HCT116 (cell line): ENCODE measurements at regions not wholly inside any gene's neighbourhood (a gene's known extent, or its start where the extent isn't known, plus 50 kb on each side); places are given as distances from the start of the nearest gene placed in this dataset.

Experiments
- ATAC-seq: fragments of 200-7000 bp; cut with Tn5 transposase; 2 replicates; pipeline ENCODE4 v1.9.1; 2020; ENCODE audit warnings: mild to moderate bottlenecking, moderate library complexity
- BruUV-seq: library from RNA; stranded (reverse); fragments of 400-500 nt; replicated peaks from 2 replicates; lab custom pipeline; 2021; lab: Mats Ljungman, UMichigan
- CTCF ChIA-PET: fragments of 300-600 bp; sonication (Branson Sonifier 250); formaldehyde crosslinking; loops from one replicate; lab custom pipeline; 2021; ENCODE audit warnings: antibody characterized with exemption; lab: Charles Lee
- POLR2A ChIA-PET: fragments of 300-600, 350-600 bp; sonication (Branson Sonifier 250); formaldehyde crosslinking; loops from one replicate; lab custom pipeline; 2021; ENCODE audit warnings: antibody characterized with exemption; lab: Charles Lee
- RAD21 ChIA-PET, 2 experiments: fragments of 300-600 bp; sonication (Branson Sonifier 250); formaldehyde crosslinking; loops; one replicate each; lab custom pipeline; 2023; ENCODE audit warnings: low total read pairs in 2 of 2; ENCODE audit not compliant: uncharacterized antibody in 2 of 2, unreplicated experiment in 2 of 2, low non-redundant PET in 1 of 2; lab: Charles Lee
- DNase-seq: peaks from one replicate; pipeline ENCODE4 v3.0.0-alpha.2; 2010; ENCODE audit warnings: low read depth, low spot score
- H2AFZ ChIP-seq: fragments of 200-600 bp; shearing (Covaris generic), sonication (generic); 2 replicates; pipeline ENCODE4 v1.6.1; 2017; ENCODE audit warnings: low read depth, mixed run types, mixed read lengths, antibody characterized with exemption, low read length; ENCODE audit not compliant: poor library complexity, severe bottlenecking
- H3K27ac ChIP-seq: 2 replicates; pipeline ENCODE4 v1.5.1; 2012; ENCODE audit warnings: low read depth, low read length
- H3K27me3 ChIP-seq: fragments of 200-600 bp; sonication (generic); 2 replicates; pipeline ENCODE4 v1.6.1; 2016; ENCODE audit warnings: mixed run types, low read length, mixed read lengths; ENCODE audit not compliant: insufficient read depth
- H3K36me3 ChIP-seq, 2 experiments: fragments of 200-500 bp in 1 of 2; fragments of 200-600 bp in 1 of 2; sonication (Bioruptor generic) in 1 of 2; sonication (generic) in 1 of 2; 2 replicates each; pipeline versions ENCODE4 v1.5.1 to v1.6.1; 2014 to 2016; ENCODE audit warnings: low read length in 2 of 2, inconsistent platforms in 1 of 2, mixed read lengths in 1 of 2, mixed run types in 1 of 2; ENCODE audit not compliant: insufficient read depth in 2 of 2, control insufficient read depth in 1 of 2
- H3K4me1 ChIP-seq, 2 experiments: fragments of 200-600 bp in 1 of 2; sonication (generic) in 1 of 2; 2 replicates each; pipeline versions ENCODE4 v1.5.1 to v1.6.1; 2012 to 2017; ENCODE audit warnings: low read length in 2 of 2, inconsistent platforms in 1 of 2, mild to moderate bottlenecking in 1 of 2, mixed read lengths in 1 of 2, mixed run types in 1 of 2, moderate library complexity in 1 of 2; ENCODE audit not compliant: insufficient read depth in 2 of 2, control insufficient read depth in 1 of 2
- H3K4me2 ChIP-seq: fragments of 200-600 bp; sonication (generic); 2 replicates; pipeline ENCODE4 v1.6.1; 2017; ENCODE audit warnings: mixed run types, low read length, mixed read lengths
- H3K4me3 ChIP-seq, 2 experiments: fragments of 200-600 bp in 1 of 2; sonication (generic) in 1 of 2; replicated peaks in 1 of 2; 2 replicates each; pipeline ENCODE4 v1.5.1; 2011 to 2016; ENCODE audit warnings: low read length in 2 of 2, control low read depth in 1 of 2, low read depth in 1 of 2, mild to moderate bottlenecking in 1 of 2, mixed read lengths in 1 of 2, mixed run types in 1 of 2
- H3K79me2 ChIP-seq: fragments of 200-600 bp; sonication (generic); 2 replicates; pipeline ENCODE4 v1.6.1; 2017; ENCODE audit warnings: mild to moderate bottlenecking, mixed run types, low read length, moderate library complexity, mixed read lengths; ENCODE audit not compliant: insufficient read depth
- H3K9ac ChIP-seq: fragments of 200-600 bp; sonication (generic); 2 replicates; pipeline ENCODE4 v1.6.1; 2016; ENCODE audit warnings: low read length, mixed read lengths
- H3K9me2 ChIP-seq: fragments of 200-600 bp; sonication (generic), shearing (Covaris generic); 2 replicates; pipeline ENCODE4 v1.6.1; 2017; ENCODE audit warnings: mixed run types, mild to moderate bottlenecking, moderate library complexity; ENCODE audit not compliant: insufficient read depth
- H3K9me3 ChIP-seq, 2 experiments: fragments of 200-500 bp in 1 of 2; fragments of 200-600 bp in 1 of 2; sonication (Bioruptor generic) in 1 of 2; sonication (generic) in 1 of 2; 2 replicates each; pipeline ENCODE4 v1.6.1; 2014 to 2017; ENCODE audit warnings: low read length in 2 of 2, mixed read lengths in 2 of 2, inconsistent platforms in 1 of 2, low read depth in 1 of 2, mild to moderate bottlenecking in 1 of 2, mixed run types in 1 of 2, moderate library complexity in 1 of 2; ENCODE audit not compliant: control insufficient read depth in 1 of 2, insufficient read depth in 1 of 2
- H4K20me1 ChIP-seq: fragments of 200-600 bp; sonication (generic), shearing (Covaris generic); 2 replicates; pipeline ENCODE4 v1.6.1; 2017; ENCODE audit warnings: mixed run types, mild to moderate bottlenecking, moderate library complexity; ENCODE audit not compliant: insufficient read depth
- CEBPB ChIP-seq: IDR thresholded peaks from 2 replicates; pipeline ENCODE4 v1.6.1; 2012; ENCODE audit warnings: low read depth
- EZH2 ChIP-seq: fragments of 200-600 bp; sonication (generic); IDR thresholded peaks from 2 replicates; pipeline ENCODE4 v1.6.1; 2017; ENCODE audit warnings: antibody characterized with exemption, mixed run types
- EZH2phosphoT487 ChIP-seq: fragments of 200-600 bp; IDR thresholded peaks from 2 replicates; pipeline ENCODE4 v1.6.1; 2018; ENCODE audit warnings: antibody characterized with exemption, borderline replicate concordance
- FOSL1 ChIP-seq: IDR thresholded peaks from 2 replicates; pipeline ENCODE4 v1.6.1; 2012; ENCODE audit warnings: low read depth
- POLR2A ChIP-seq: IDR thresholded peaks from 2 replicates; pipeline ENCODE4 v1.7.0; 2011; ENCODE audit warnings: borderline replicate concordance; ENCODE audit not compliant: insufficient read depth, insufficient read length; ENCODE audit errors: extremely low read depth
- POLR2AphosphoS5 ChIP-seq: IDR thresholded peaks from 2 replicates; pipeline ENCODE4 v1.6.1; 2011; ENCODE audit warnings: mild to moderate bottlenecking, low read depth, low read length, moderate library complexity
- SIN3A ChIP-seq: IDR thresholded peaks from 2 replicates; pipeline ENCODE4 v1.6.1; 2012; ENCODE audit warnings: low read depth
- SP1 ChIP-seq: IDR thresholded peaks from 2 replicates; pipeline ENCODE4 v1.6.1; 2012; ENCODE audit warnings: low read depth
- TCF7L2 ChIP-seq: IDR thresholded peaks from 2 replicates; pipeline ENCODE4 v1.7.0; 2011; ENCODE audit warnings: borderline replicate concordance, inconsistent platforms; ENCODE audit not compliant: insufficient read depth, insufficient read length; ENCODE audit errors: extremely low read depth
- YY1 ChIP-seq: IDR thresholded peaks from 2 replicates; pipeline ENCODE4 v1.6.1; 2011; ENCODE audit warnings: low read length, low read depth, moderate library complexity, mild to moderate bottlenecking; ENCODE audit not compliant: insufficient replicate concordance; ENCODE audit errors: extremely low read depth
- ZNF274 ChIP-seq: fragments of 200-500 bp; sonication (Bioruptor generic); IDR thresholded peaks from 2 replicates; pipeline ENCODE4 v1.6.1; 2014; ENCODE audit warnings: mild to moderate bottlenecking, low read depth, low read length, inconsistent platforms
- intact Hi-C: fragments of 100-400 bp; cut with micrococcal nuclease; formaldehyde crosslinking; loops from 2 replicates; pipeline ENCODE4 v1.10.0; 2022
- TF ChIP-seq, protein P1 (sequence below): IDR thresholded peaks from 2 replicates; pipeline ENCODE4 v1.6.1; 2011; ENCODE audit warnings: mild to moderate bottlenecking, low read length, moderate library complexity; ENCODE audit not compliant: insufficient replicate concordance; ENCODE audit errors: extremely low read depth

DNA sequence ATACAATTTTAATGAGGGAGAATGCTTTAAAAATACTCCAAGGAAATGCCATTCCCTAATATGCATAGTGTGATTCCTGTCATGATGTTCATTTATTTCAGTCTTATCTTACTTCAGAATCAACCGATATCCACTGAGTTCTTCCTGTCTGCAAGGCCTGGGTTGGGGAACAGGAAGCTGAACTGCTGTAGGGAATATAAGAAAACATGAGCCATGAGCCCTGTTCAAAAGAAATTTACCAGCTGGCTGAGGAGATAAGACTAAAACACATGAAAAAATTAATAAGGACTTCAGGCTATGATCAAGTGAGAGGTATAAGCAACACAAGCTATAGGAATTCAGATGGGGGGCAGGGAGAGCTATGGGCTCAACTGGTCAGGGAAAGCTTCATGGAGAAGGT lies 184.7 kb downstream of the PLPP4 start:
- DNase-seq (no peak), ATAC-seq (no peak)
- no peak overlapping the region for H3K27ac ChIP-seq
- no peaks in the 10 kb centered on the region for H3K79me2 ChIP-seq
- H3K9me3 ChIP-seq, result no peaks in the 10 kb centered on the region
- ChIA-PET POLR2A (no interaction called here), RAD21 (no interaction called here), CTCF (no interaction called here)
- H3K9me2 ChIP-seq, result no peaks in the 10 kb centered on the region
- no peak overlapping the region for H2AFZ ChIP-seq
- H3K9ac ChIP-seq, result no peak overlapping the region
- H3K36me3 ChIP-seq, result no peaks in the 10 kb centered on the region
- TF ChIP-seq CEBPB, result no peak
- TF ChIP-seq, protein P1, sequence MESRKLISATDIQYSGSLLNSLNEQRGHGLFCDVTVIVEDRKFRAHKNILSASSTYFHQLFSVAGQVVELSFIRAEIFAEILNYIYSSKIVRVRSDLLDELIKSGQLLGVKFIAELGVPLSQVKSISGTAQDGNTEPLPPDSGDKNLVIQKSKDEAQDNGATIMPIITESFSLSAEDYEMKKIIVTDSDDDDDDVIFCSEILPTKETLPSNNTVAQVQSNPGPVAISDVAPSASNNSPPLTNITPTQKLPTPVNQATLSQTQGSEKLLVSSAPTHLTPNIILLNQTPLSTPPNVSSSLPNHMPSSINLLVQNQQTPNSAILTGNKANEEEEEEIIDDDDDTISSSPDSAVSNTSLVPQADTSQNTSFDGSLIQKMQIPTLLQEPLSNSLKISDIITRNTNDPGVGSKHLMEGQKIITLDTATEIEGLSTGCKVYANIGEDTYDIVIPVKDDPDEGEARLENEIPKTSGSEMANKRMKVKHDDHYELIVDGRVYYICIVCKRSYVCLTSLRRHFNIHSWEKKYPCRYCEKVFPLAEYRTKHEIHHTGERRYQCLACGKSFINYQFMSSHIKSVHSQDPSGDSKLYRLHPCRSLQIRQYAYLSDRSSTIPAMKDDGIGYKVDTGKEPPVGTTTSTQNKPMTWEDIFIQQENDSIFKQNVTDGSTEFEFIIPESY, result no peak
- no peak for TF ChIP-seq ZNF274
- no peak overlapping the region for H3K4me3 ChIP-seq
- H3K27me3 ChIP-seq, result peaks cover 39% of the 10 kb centered on the region
- BruUV-seq, result no TSS peak
- no peak overlapping the region for H3K4me2 ChIP-seq
- H3K4me1 ChIP-seq, result no peaks in the 10 kb centered on the region
- intact Hi-C loops, result no loop called here
- H4K20me1 ChIP-seq, result no peaks in the 10 kb centered on the region

DNA sequence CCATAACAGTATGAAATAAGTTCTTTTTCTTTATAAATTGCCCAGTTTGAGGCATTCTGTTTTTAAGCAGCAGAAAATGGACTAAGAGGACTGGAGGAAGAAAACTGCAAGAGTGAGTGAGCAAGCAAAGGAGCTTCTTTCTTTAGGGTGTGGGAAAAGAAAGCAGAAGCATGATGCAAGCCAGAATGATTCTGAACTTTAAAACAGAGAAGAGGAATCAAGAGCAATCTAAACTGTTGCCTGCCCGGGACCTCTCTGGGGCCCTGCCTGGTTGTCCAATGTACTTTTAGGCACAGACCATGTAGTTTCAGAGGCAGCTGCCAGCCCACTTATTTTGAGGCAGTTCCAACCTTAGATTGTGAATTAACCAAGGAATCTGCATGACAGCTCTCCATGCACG lies 186.3 kb downstream of the PLPP4 start:
- intact Hi-C loops, result no loop called here
- no peak overlapping the region for H2AFZ ChIP-seq
- no peaks in the 10 kb centered on the region for H3K79me2 ChIP-seq
- H3K9me2 ChIP-seq, result no peaks in the 10 kb centered on the region
- no peaks in the 10 kb centered on the region for H3K9me3 ChIP-seq
- POLR2A ChIA-PET, result no interaction called here
- no peak overlapping the region for H3K27ac ChIP-seq
- RAD21 ChIA-PET, result no interaction called here
- peaks cover 51% of the 10 kb centered on the region for H3K27me3 ChIP-seq
- CTCF ChIA-PET, result no interaction called here
- TF ChIP-seq POLR2AphosphoS5 (no peak), SP1 (no peak), EZH2 (no peak), EZH2phosphoT487 (no peak), YY1 (no peak), SIN3A (no peak), FOSL1 (no peak), POLR2A (no peak), TCF7L2 (no peak)
- no peak overlapping the region for H3K4me3 ChIP-seq
- no peaks in the 10 kb centered on the region for H3K36me3 ChIP-seq
- H4K20me1 ChIP-seq, result no peaks in the 10 kb centered on the region
- no peak for ATAC-seq
- no peak for DNase-seq
- no peak overlapping the region for H3K9ac ChIP-seq
- BruUV-seq, result no TSS peak
- no peak overlapping the region for H3K4me2 ChIP-seq
- H3K4me1 ChIP-seq, result no peaks in the 10 kb centered on the region
